ENCODE measurements at regions not wholly inside any gene's neighbourhood (a gene's known extent, or its start where the extent isn't known, plus 50 kb on each side); places are given as distances from the start of the nearest gene placed in this dataset.

DNA sequence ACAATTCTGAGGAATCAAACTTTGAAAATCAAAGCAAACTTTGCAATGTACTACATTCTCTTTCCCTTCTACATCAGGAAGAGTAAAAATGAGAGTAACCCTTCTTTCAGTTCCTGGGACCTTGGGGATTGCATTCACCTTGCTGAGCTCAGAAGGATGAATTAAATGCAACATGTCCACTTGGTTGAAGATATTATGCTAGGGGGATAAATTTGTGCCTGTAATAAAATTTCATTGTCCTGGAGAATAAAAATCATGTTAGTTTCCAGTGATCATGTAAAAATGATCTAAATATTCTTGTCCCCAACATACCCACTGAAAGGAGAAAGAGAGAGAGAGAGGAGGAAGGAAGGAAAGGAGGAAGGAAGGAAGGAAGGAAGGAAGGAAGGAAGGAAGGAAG, 587.1 kb upstream of the NEGR1 start:
- no peaks in the 10 kb centered on the region for H3K4me1 ChIP-seq (ENCODE audit: insufficient read depth, insufficient read length)
- H3K4me3 ChIP-seq (ENCODE audit: insufficient read length, low read depth): no peak overlapping the region
- H3K9ac ChIP-seq (ENCODE audit: insufficient read length, low read depth): no peak overlapping the region
- no peaks in the 10 kb centered on the region for H3K36me3 ChIP-seq (ENCODE audit: insufficient read depth, insufficient read length, low read length)
- H3K9me3 ChIP-seq (ENCODE audit: insufficient read depth, low read length): no peaks in the 10 kb centered on the region
- no peaks in the 10 kb centered on the region for H3K27me3 ChIP-seq (ENCODE audit: insufficient read depth, insufficient read length)
- TF ChIP-seq YY1 (IDR thresholded peaks at IDR 0.05; ENCODE audit: insufficient read depth, insufficient read length) (no peak), SUZ12 (IDR thresholded peaks at IDR 0.05; ENCODE audit: extremely low read depth, insufficient read depth, insufficient read length) (no peak), ZNF274 (IDR thresholded peaks at IDR 0.05; ENCODE audit: low read depth, low read length) (no peak)
- DNase-seq (ENCODE audit: low read depth, low spot score): no peak

DNA sequence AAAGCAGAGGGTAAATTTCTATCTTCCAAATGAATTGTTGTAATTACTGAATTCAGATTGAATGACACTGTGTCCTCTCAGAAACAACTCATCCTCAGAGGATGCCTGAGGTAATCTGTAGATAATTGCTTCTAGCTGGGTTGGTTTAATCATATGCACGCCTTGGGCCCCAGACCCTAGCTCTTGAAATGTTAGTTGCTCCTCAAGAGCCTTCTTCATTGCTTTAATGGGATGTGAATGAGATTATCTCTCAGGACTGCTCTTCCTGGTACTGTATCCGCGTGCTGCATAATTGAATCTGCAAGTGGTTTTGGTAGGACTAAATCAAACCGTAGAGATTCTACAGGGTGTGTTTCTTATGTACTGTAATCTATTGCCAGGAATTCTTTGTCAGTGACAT, 569.3 kb upstream of the NEGR1 start:
- no peaks in the 10 kb centered on the region for H3K36me3 ChIP-seq (ENCODE audit: insufficient read depth, insufficient read length, low read length)

GRCh38 chr1:72848997-72849396, 566.7 kb upstream of the NEGR1 start:
- TF ChIP-seq ZNF274 (IDR thresholded peaks at IDR 0.05; ENCODE audit: low read depth, low read length) (no peak), YY1 (IDR thresholded peaks at IDR 0.05; ENCODE audit: insufficient read depth, insufficient read length) (no peak), SUZ12 (IDR thresholded peaks at IDR 0.05; ENCODE audit: extremely low read depth, insufficient read depth, insufficient read length) (no peak)
- Histone ChIP-seq H3K36me3 (ENCODE audit: insufficient read depth, insufficient read length, low read length) (no peaks in the 10 kb centered on the region), H3K4me1 (ENCODE audit: insufficient read depth, insufficient read length) (no peaks in the 10 kb centered on the region), H3K27me3 (ENCODE audit: insufficient read depth, insufficient read length) (no peaks in the 10 kb centered on the region), H3K9me3 (ENCODE audit: insufficient read depth, low read length) (no peaks in the 10 kb centered on the region), H3K4me3 (ENCODE audit: insufficient read length, low read depth) (no peak overlapping the region), H3K9ac (ENCODE audit: insufficient read length, low read depth) (no peak overlapping the region)
- DNase-seq (ENCODE audit: low read depth, low spot score): no peak

More for the DNA sequence above, 569.3 kb upstream of the NEGR1 start:
- H3K4me3 ChIP-seq (ENCODE audit: insufficient read length, low read depth): no peak overlapping the region
- DNase-seq (ENCODE audit: low read depth, low spot score): peak; percentile 11
- H3K9me3 ChIP-seq (ENCODE audit: insufficient read depth, low read length): no peaks in the 10 kb centered on the region
- no peak overlapping the region for H3K9ac ChIP-seq (ENCODE audit: insufficient read length, low read depth)
- no peaks in the 10 kb centered on the region for H3K27me3 ChIP-seq (ENCODE audit: insufficient read depth, insufficient read length)
- no peak for TF ChIP-seq YY1 (IDR thresholded peaks at IDR 0.05; ENCODE audit: insufficient read depth, insufficient read length)
- no peak for TF ChIP-seq SUZ12 (IDR thresholded peaks at IDR 0.05; ENCODE audit: extremely low read depth, insufficient read depth, insufficient read length)
- no peak for TF ChIP-seq ZNF274 (IDR thresholded peaks at IDR 0.05; ENCODE audit: low read depth, low read length)
- no peaks in the 10 kb centered on the region for H3K4me1 ChIP-seq (ENCODE audit: insufficient read depth, insufficient read length)

- Histone ChIP-seq H3K9me3 (ENCODE audit: insufficient read depth, low read length) (no peaks in the 10 kb centered on the region), H3K36me3 (ENCODE audit: insufficient read depth, insufficient read length, low read length) (no peaks in the 10 kb centered on the region), H3K4me3 (ENCODE audit: insufficient read length, low read depth) (no peak overlapping the region), H3K27me3 (ENCODE audit: insufficient read depth, insufficient read length) (no peaks in the 10 kb centered on the region), H3K9ac (ENCODE audit: insufficient read length, low read depth) (no peak overlapping the region), H3K4me1 (ENCODE audit: insufficient read depth, insufficient read length) (no peaks in the 10 kb centered on the region)
- DNase-seq (ENCODE audit: low read depth, low spot score): no peak
- TF ChIP-seq SUZ12 (IDR thresholded peaks at IDR 0.05; ENCODE audit: extremely low read depth, insufficient read depth, insufficient read length) (no peak), YY1 (IDR thresholded peaks at IDR 0.05; ENCODE audit: insufficient read depth, insufficient read length) (no peak)
Observed at GRCh38 chr1:72847651-72848050, 565.3 kb upstream of the NEGR1 start.

- DNase-seq (ENCODE audit: low read depth, low spot score): no peak
- Histone ChIP-seq H3K9ac (ENCODE audit: insufficient read length, low read depth) (no peak overlapping the region), H3K4me1 (ENCODE audit: insufficient read depth, insufficient read length) (no peaks in the 10 kb centered on the region), H3K4me3 (ENCODE audit: insufficient read length, low read depth) (no peak overlapping the region), H3K9me3 (ENCODE audit: insufficient read depth, low read length) (no peaks in the 10 kb centered on the region), H3K36me3 (ENCODE audit: insufficient read depth, insufficient read length, low read length) (no peaks in the 10 kb centered on the region), H3K27me3 (ENCODE audit: insufficient read depth, insufficient read length) (no peaks in the 10 kb centered on the region)
- no peak for TF ChIP-seq ZNF274 (IDR thresholded peaks at IDR 0.05; ENCODE audit: low read depth, low read length)
- no peak for TF ChIP-seq YY1 (IDR thresholded peaks at IDR 0.05; ENCODE audit: insufficient read depth, insufficient read length)
- TF ChIP-seq SUZ12 (IDR thresholded peaks at IDR 0.05; ENCODE audit: extremely low read depth, insufficient read depth, insufficient read length): no peak
Observed at GRCh38 chr1:72846476-72847278, 564.3 kb upstream of the NEGR1 start.

DNA sequence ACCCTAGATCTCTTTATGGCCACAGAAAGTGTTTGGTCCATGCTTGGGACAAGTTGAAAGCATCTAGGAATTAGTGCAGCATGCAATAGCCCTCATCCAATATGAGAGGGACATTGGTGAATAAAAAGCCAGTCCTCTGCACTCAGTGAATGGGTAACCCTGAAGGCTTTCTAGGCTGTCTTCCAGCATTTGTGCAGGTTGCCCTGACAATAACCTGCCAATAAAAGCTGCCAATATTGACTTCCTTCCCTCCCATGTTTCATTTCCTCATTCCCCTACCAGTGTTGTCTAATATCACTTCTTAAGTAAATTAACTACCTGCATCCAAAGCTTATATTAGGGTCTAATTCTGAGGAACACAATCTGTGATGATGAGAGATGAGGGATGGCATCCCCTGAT, 563.6 kb upstream of the NEGR1 start:
- Histone ChIP-seq H3K27me3 (ENCODE audit: insufficient read depth, insufficient read length) (no peaks in the 10 kb centered on the region), H3K4me3 (ENCODE audit: insufficient read length, low read depth) (no peak overlapping the region), H3K9ac (ENCODE audit: insufficient read length, low read depth) (no peak overlapping the region), H3K36me3 (ENCODE audit: insufficient read depth, insufficient read length, low read length) (no peaks in the 10 kb centered on the region), H3K4me1 (ENCODE audit: insufficient read depth, insufficient read length) (no peaks in the 10 kb centered on the region), H3K9me3 (ENCODE audit: insufficient read depth, low read length) (no peaks in the 10 kb centered on the region)
- no peak for DNase-seq (ENCODE audit: low read depth, low spot score)
- TF ChIP-seq SUZ12 (IDR thresholded peaks at IDR 0.05; ENCODE audit: extremely low read depth, insufficient read depth, insufficient read length) (no peak), YY1 (IDR thresholded peaks at IDR 0.05; ENCODE audit: insufficient read depth, insufficient read length) (no peak), ZNF274 (IDR thresholded peaks at IDR 0.05; ENCODE audit: low read depth, low read length) (no peak)

DNA sequence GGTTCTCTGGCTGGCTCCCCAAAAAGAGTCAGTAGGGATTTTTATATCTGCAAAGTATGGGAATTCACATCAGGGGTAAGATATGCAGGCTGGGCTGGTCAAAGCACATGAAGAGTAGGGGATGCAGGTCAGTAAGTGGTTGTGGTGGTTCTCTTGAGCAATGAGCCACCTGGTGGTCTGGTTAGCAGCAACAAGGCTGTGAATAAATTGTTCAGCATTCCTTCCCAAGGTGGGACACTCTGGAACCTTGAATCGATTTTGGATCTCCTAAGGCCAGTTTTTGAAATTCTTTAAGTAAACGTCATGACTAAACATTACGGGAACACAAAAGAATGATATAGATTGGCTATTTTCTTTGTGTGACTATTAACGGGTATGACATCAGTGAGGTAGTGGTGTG, 563.0 kb upstream of the NEGR1 start:
- no peaks in the 10 kb centered on the region for H3K9me3 ChIP-seq (ENCODE audit: insufficient read depth, low read length)

More for the DNA sequence above, 563.0 kb upstream of the NEGR1 start:
- no peak overlapping the region for H3K9ac ChIP-seq (ENCODE audit: insufficient read length, low read depth)
- no peaks in the 10 kb centered on the region for H3K27me3 ChIP-seq (ENCODE audit: insufficient read depth, insufficient read length)
- peak; percentile 48 for DNase-seq (ENCODE audit: low read depth, low spot score)
- TF ChIP-seq SUZ12 (IDR thresholded peaks at IDR 0.05; ENCODE audit: extremely low read depth, insufficient read depth, insufficient read length) (no peak), YY1 (IDR thresholded peaks at IDR 0.05; ENCODE audit: insufficient read depth, insufficient read length) (no peak), ZNF274 (IDR thresholded peaks at IDR 0.05; ENCODE audit: low read depth, low read length) (no peak)
- no peaks in the 10 kb centered on the region for H3K36me3 ChIP-seq (ENCODE audit: insufficient read depth, insufficient read length, low read length)
- H3K4me1 ChIP-seq (ENCODE audit: insufficient read depth, insufficient read length): no peaks in the 10 kb centered on the region
- no peak overlapping the region for H3K4me3 ChIP-seq (ENCODE audit: insufficient read length, low read depth)

Measured in NT2/D1 (cell line).